Type B pancreatic cell (in vitro differentiated cells): ENCODE measurements at regions not wholly inside any gene's neighbourhood (a gene's known extent, or its start where the extent isn't known, plus 50 kb on each side); places are given as distances from the start of the nearest gene placed in this dataset.

ENCODE experiments used
- DNase-seq: peaks from one replicate; pipeline ENCODE4 v3.0.0; 2021; ENCODE audit warnings: mixed read lengths; ENCODE audit not compliant: unreplicated experiment; ENCODE audit errors: extremely low spot score
- H3K27ac Mint-ChIP-seq: 2 replicates; pipeline ENCODE4 v1.8.0; 2021; ENCODE audit warnings: mild to moderate bottlenecking, mixed read lengths
- H3K27me3 Mint-ChIP-seq: 2 replicates; pipeline ENCODE4 v1.8.0; 2021; ENCODE audit warnings: mixed read lengths
- H3K36me3 Mint-ChIP-seq: 2 replicates; pipeline ENCODE4 v1.8.0; 2021; ENCODE audit warnings: mixed read lengths
- H3K4me1 Mint-ChIP-seq: one replicate; pipeline ENCODE4 v1.8.0; 2021; ENCODE audit warnings: mixed read lengths; ENCODE audit not compliant: unreplicated experiment
- H3K4me3 Mint-ChIP-seq: 2 replicates; pipeline ENCODE4 v1.8.0; 2021; ENCODE audit warnings: mild to moderate bottlenecking, mixed read lengths
- H3K9me3 Mint-ChIP-seq: 2 replicates; pipeline ENCODE4 v1.8.0; 2021; ENCODE audit warnings: mixed read lengths
- CTCF ChIP-seq: fragments of 200-600 bp; sonication (generic); conservative IDR thresholded peaks from 2 replicates; pipeline ENCODE4 v1.5.0; 2021; ENCODE audit warnings: antibody characterized with exemption, mild to moderate bottlenecking

- Mint-ChIP-seq H3K9me3 (no peaks in the 10 kb centered on the region), H3K4me1 (peaks cover 17% of the 10 kb centered on the region), H3K27me3 (peaks cover 15% of the 10 kb centered on the region), H3K36me3 (no peaks in the 10 kb centered on the region), H3K4me3 (no peak overlapping the region), H3K27ac (no peak overlapping the region)
- DNase-seq: no peak
- TF ChIP-seq CTCF: no peak
Measured at GRCh38 chr3:72290859-72291638, 506.1 kb upstream of the PROK2 start.

- peak overlapping the region; percentile 58 for H3K27ac Mint-ChIP-seq
- peaks cover 22% of the 10 kb centered on the region for H3K27me3 Mint-ChIP-seq
- H3K4me1 Mint-ChIP-seq: peaks cover 24% of the 10 kb centered on the region
- no peaks in the 10 kb centered on the region for H3K9me3 Mint-ChIP-seq
- H3K36me3 Mint-ChIP-seq: no peaks in the 10 kb centered on the region
- peak overlapping the region; percentile 65 for H3K4me3 Mint-ChIP-seq
- no peak for DNase-seq
- no peak for TF ChIP-seq CTCF
Measured at GRCh38 chr3:72289692-72290071, 504.7 kb upstream of the PROK2 start.

GRCh38 chr3:72288955-72289691 lies 504.2 kb upstream of the PROK2 start:
- peak overlapping the region; percentile 58 for H3K27ac Mint-ChIP-seq
- H3K27me3 Mint-ChIP-seq: peaks cover 18% of the 10 kb centered on the region
- H3K36me3 Mint-ChIP-seq: no peaks in the 10 kb centered on the region
- H3K4me3 Mint-ChIP-seq: peak overlapping the region; percentile 65
- TF ChIP-seq CTCF: no peak
- peaks cover 23% of the 10 kb centered on the region for H3K4me1 Mint-ChIP-seq
- no peaks in the 10 kb centered on the region for H3K9me3 Mint-ChIP-seq
- no peak for DNase-seq

- Mint-ChIP-seq H3K27me3 (peaks cover 18% of the 10 kb centered on the region), H3K27ac (no peak overlapping the region), H3K9me3 (no peaks in the 10 kb centered on the region), H3K4me1 (peaks cover 20% of the 10 kb centered on the region), H3K4me3 (no peak overlapping the region), H3K36me3 (no peaks in the 10 kb centered on the region)
- no peak for TF ChIP-seq CTCF
- DNase-seq: no peak
Measured at GRCh38 chr3:72287956-72288355, 503.0 kb upstream of the PROK2 start.

- no peak for TF ChIP-seq CTCF
- peaks cover 20% of the 10 kb centered on the region for H3K4me1 Mint-ChIP-seq
- H3K27me3 Mint-ChIP-seq: peaks cover 18% of the 10 kb centered on the region
- no peak overlapping the region for H3K4me3 Mint-ChIP-seq
- DNase-seq: no peak
- H3K27ac Mint-ChIP-seq: no peak overlapping the region
- no peaks in the 10 kb centered on the region for H3K36me3 Mint-ChIP-seq
- no peaks in the 10 kb centered on the region for H3K9me3 Mint-ChIP-seq
Measured at GRCh38 chr3:72285502-72285901, 500.6 kb upstream of the PROK2 start.
